DND-41 (cell line): ENCODE measurements at regions not wholly inside any gene's neighbourhood (a gene's known extent, or its start where the extent isn't known, plus 50 kb on each side); places are given as distances from the start of the nearest gene placed in this dataset.

Source experiments
- ATAC-seq: fragments of 200-7000 bp; cut with Tn5 transposase; 3 replicates; pipeline ENCODE4 v1.9.1; 2021; ENCODE audit warnings: low read depth; ENCODE audit not compliant: insufficient read depth
- DNase-seq: peaks from one replicate; pipeline ENCODE4 v3.0.0-alpha.2; 2020
- H2AFZ ChIP-seq: 2 replicates; pipeline ENCODE4 v1.6.0; 2012; ENCODE audit warnings: low read depth, low read length
- H3K27ac ChIP-seq: 2 replicates; pipeline ENCODE4 v1.5.1; 2012; ENCODE audit warnings: low read length, inconsistent platforms
- H3K27me3 ChIP-seq: fragments of 200-600 bp; sonication (generic); 2 replicates; pipeline ENCODE4 v1.6.0; 2012; ENCODE audit warnings: low read length, mild to moderate bottlenecking, inconsistent platforms; ENCODE audit not compliant: insufficient read depth, poor library complexity
- H3K36me3 ChIP-seq: 2 replicates; pipeline ENCODE4 v1.5.1; 2012; ENCODE audit warnings: low read length, inconsistent platforms; ENCODE audit not compliant: insufficient read depth
- H3K4me1 ChIP-seq: 2 replicates; pipeline ENCODE4 v1.5.1; 2012; ENCODE audit warnings: mild to moderate bottlenecking, low read length; ENCODE audit not compliant: insufficient read depth
- H3K4me2 ChIP-seq: 2 replicates; pipeline ENCODE4 v1.6.0; 2012; ENCODE audit warnings: mild to moderate bottlenecking, moderate library complexity, low read length, inconsistent platforms; ENCODE audit not compliant: insufficient read depth
- H3K4me3 ChIP-seq, 2 experiments: fragments of 200-600 bp in 1 of 2; shearing (Covaris generic) in 1 of 2; 2 replicates each; pipeline ENCODE4 v1.5.1; 2012 to 2016; ENCODE audit warnings: inconsistent platforms in 2 of 2, low read length in 2 of 2, mild to moderate bottlenecking in 2 of 2, low read depth in 1 of 2, moderate library complexity in 1 of 2
- H3K79me2 ChIP-seq: 2 replicates; pipeline ENCODE4 v1.6.0; 2012; ENCODE audit warnings: low read length, inconsistent platforms; ENCODE audit not compliant: insufficient read depth
- H3K9ac ChIP-seq: 2 replicates; pipeline ENCODE4 v1.6.0; 2012; ENCODE audit warnings: low read depth, mild to moderate bottlenecking, inconsistent platforms, low read length, moderate library complexity
- H3K9me3 ChIP-seq: 2 replicates; pipeline ENCODE4 v1.5.1; 2012; ENCODE audit warnings: low read length, moderate library complexity, mild to moderate bottlenecking, inconsistent platforms; ENCODE audit not compliant: insufficient read depth, severe bottlenecking
- H4K20me1 ChIP-seq: 2 replicates; pipeline ENCODE4 v1.6.0; 2012; ENCODE audit warnings: low read length; ENCODE audit not compliant: insufficient read depth
- EZH2 ChIP-seq: IDR thresholded peaks from 3 replicates; pipeline ENCODE4 v1.6.1; 2012; ENCODE audit warnings: borderline replicate concordance, low read depth, mild to moderate bottlenecking, moderate library complexity, low read length, inconsistent platforms; ENCODE audit not compliant: severe bottlenecking
- TF ChIP-seq, protein P1 (sequence below): IDR thresholded peaks from 2 replicates; pipeline ENCODE4 v1.5.1; 2012; ENCODE audit warnings: borderline replicate concordance, low read length, moderate library complexity, mild to moderate bottlenecking; ENCODE audit not compliant: poor library complexity, severe bottlenecking; ENCODE audit errors: extremely low read depth

DNA sequence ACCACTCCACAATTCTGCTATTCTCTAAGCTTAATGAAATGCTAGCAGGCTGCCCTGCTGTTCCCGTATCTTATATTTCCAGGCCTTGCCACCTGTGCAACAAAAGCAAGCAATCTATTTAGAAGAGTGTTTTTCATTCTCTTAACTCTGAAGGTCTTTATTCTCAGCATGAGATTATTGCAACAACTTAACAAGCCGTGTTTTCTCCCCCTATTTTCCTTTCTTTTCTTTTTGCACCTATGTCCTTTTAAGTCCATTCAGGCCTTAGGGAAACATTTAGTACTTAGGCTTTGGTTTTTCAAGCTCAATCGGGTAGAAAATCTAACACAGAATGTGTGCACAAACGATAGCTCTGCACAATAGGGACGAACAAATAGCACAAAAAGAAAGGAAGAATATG is 89.6 kb upstream of the DMRTA1 start:
- DNase-seq (no peak), ATAC-seq (no peak)
- no peak for TF ChIP-seq EZH2
- TF ChIP-seq, protein P1, sequence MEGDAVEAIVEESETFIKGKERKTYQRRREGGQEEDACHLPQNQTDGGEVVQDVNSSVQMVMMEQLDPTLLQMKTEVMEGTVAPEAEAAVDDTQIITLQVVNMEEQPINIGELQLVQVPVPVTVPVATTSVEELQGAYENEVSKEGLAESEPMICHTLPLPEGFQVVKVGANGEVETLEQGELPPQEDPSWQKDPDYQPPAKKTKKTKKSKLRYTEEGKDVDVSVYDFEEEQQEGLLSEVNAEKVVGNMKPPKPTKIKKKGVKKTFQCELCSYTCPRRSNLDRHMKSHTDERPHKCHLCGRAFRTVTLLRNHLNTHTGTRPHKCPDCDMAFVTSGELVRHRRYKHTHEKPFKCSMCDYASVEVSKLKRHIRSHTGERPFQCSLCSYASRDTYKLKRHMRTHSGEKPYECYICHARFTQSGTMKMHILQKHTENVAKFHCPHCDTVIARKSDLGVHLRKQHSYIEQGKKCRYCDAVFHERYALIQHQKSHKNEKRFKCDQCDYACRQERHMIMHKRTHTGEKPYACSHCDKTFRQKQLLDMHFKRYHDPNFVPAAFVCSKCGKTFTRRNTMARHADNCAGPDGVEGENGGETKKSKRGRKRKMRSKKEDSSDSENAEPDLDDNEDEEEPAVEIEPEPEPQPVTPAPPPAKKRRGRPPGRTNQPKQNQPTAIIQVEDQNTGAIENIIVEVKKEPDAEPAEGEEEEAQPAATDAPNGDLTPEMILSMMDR, result no peak
- Histone ChIP-seq H3K79me2 (no peaks in the 10 kb centered on the region), H3K27ac (no peak overlapping the region), H3K27me3 (no peaks in the 10 kb centered on the region), H3K36me3 (no peaks in the 10 kb centered on the region), H4K20me1 (no peaks in the 10 kb centered on the region), H3K9me3 (no peaks in the 10 kb centered on the region), H3K4me3 (no peak overlapping the region), H2AFZ (no peak overlapping the region), H3K4me2 (no peak overlapping the region), H3K4me1 (no peaks in the 10 kb centered on the region), H3K9ac (no peak overlapping the region)

DNA sequence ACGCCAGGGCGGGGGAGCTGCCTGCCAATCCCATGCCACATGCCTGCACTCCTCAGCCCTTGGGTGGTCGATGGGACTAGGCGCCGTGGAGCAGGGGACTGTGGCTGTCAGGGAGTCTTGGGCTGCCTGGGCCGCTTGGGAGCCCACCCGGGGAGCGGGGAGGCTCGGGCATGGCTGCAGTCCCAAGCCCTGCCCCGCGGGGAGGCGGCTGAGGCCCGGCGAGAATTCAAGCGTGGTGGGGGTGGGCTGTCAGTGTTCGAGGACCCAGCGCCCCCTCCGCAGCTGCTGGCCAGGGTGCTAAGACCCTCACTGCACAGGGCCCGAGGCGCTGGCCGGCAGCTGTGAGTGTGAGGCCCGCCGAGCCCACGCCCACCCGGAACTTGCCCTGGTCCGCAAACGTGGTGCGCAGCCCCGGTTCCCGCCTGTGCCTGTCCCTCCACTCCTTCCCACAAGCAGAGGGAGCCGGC is 83.2 kb upstream of the DMRTA1 start:
- no peaks in the 10 kb centered on the region for H3K36me3 ChIP-seq
- no peaks in the 10 kb centered on the region for H3K79me2 ChIP-seq
- no peaks in the 10 kb centered on the region for H3K9me3 ChIP-seq
- TF ChIP-seq, protein P1, result no peak
- no peak for TF ChIP-seq EZH2
- no peaks in the 10 kb centered on the region for H3K27me3 ChIP-seq
- no peak overlapping the region for H3K4me2 ChIP-seq
- no peak overlapping the region for H3K9ac ChIP-seq
- H2AFZ ChIP-seq, result no peak overlapping the region
- H3K4me1 ChIP-seq, result no peaks in the 10 kb centered on the region
- no peak overlapping the region for H3K4me3 ChIP-seq
- ATAC-seq (no peak), DNase-seq (no peak)
- H4K20me1 ChIP-seq, result no peaks in the 10 kb centered on the region
- H3K27ac ChIP-seq, result no peak overlapping the region

DNA sequence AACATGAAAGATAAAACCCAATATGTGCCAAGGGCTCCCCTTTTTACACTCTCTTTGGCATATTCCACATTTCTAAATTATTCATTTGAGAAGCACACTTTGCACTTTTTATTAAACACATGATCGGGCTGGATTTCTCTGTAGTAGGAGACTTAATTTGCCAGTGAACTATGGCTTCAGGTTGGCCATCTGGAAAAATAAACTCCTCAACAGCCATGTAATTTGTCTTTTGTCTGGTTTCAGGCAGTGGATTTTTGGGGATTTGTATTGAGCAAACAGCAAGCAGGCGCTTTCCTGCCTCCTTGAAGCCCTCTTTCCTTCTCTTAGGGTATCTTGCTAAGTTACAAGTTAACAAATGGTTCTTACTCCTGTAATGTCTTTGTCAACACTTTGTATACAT is 73.0 kb upstream of the DMRTA1 start:
- Histone ChIP-seq H3K9ac (no peak overlapping the region), H4K20me1 (no peaks in the 10 kb centered on the region), H3K4me3 (no peak overlapping the region), H2AFZ (no peak overlapping the region), H3K27ac (no peak overlapping the region), H3K4me1 (no peaks in the 10 kb centered on the region), H3K9me3 (no peaks in the 10 kb centered on the region), H3K36me3 (no peaks in the 10 kb centered on the region), H3K27me3 (no peaks in the 10 kb centered on the region), H3K4me2 (no peak overlapping the region), H3K79me2 (no peaks in the 10 kb centered on the region)
- ATAC-seq (no peak), DNase-seq (no peak)
- TF ChIP-seq, protein P1, result no peak
- no peak for TF ChIP-seq EZH2

DNA sequence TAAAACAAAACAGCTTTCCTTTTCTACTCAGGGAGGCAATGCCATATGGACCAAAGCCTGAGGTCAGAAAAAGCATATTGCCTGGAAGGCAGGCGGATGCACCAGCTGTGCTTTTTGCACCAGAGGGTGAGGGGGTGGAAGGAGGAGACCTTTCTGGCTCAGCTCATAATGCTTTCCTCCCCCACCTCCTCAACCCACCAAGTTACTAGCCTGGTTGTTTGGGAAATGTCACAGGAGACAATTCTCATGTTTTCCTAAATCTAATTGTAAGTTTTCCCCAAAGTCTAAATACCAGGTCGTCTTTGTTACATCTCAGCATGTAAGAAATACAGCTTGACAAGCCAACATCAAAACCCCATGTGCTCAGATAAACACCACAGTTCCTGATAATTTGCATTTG is 72.6 kb upstream of the DMRTA1 start:
- DNase-seq (no peak), ATAC-seq (no peak)
- Histone ChIP-seq H3K36me3 (no peaks in the 10 kb centered on the region), H3K9me3 (no peaks in the 10 kb centered on the region), H2AFZ (no peak overlapping the region), H3K4me2 (no peak overlapping the region), H3K4me3 (no peak overlapping the region), H3K79me2 (no peaks in the 10 kb centered on the region), H4K20me1 (no peaks in the 10 kb centered on the region), H3K4me1 (no peaks in the 10 kb centered on the region), H3K9ac (no peak overlapping the region), H3K27me3 (no peaks in the 10 kb centered on the region), H3K27ac (no peak overlapping the region)
- TF ChIP-seq, protein P1, result no peak
- TF ChIP-seq EZH2, result no peak
